Left lung (tissue), 4 donors: ENCODE measurements at regions not wholly inside any gene's neighbourhood (a gene's known extent, or its start where the extent isn't known, plus 50 kb on each side); places are given as distances from the start of the nearest gene placed in this dataset.

Source experiments
- ATAC-seq: fragments of 200-7000 bp; cut with Tn5 transposase; one replicate; pipeline ENCODE4 v1.9.1; 2020; ENCODE audit warnings: moderate library complexity
- DNase-seq, 4 donors: peaks; one replicate each; pipeline ENCODE4 v3.0.0-alpha.2; 2013 to 2020
- H3K27ac ChIP-seq, 2 donors: fragments of 200-600 bp; sonication (generic) in 1 of 2; one replicate each; pipeline versions ENCODE4 v1.5.0 to v1.8.0; 2020 to 2021
- H3K27me3 ChIP-seq, 2 donors: fragments of 200-600 bp; sonication (generic) in 1 of 2; one replicate each; pipeline versions ENCODE4 v1.5.0 to v1.8.0; 2020 to 2021
- H3K36me3 ChIP-seq, 2 donors: fragments of 200-600 bp; sonication (generic) in 1 of 2; one replicate each; pipeline versions ENCODE4 v1.5.0 to v1.8.0; 2020 to 2021
- H3K4me1 ChIP-seq, 2 donors: fragments of 200-600 bp; one replicate each; pipeline ENCODE4 v1.8.0; 2021
- H3K4me3 ChIP-seq, 2 donors: fragments of 200-600 bp; sonication (generic) in 1 of 2; one replicate each; pipeline versions ENCODE4 v1.5.0 to v1.8.0; 2020 to 2021; ENCODE audit warnings: mild to moderate bottlenecking in 1 of 2
- H3K9me3 ChIP-seq, 2 donors: fragments of 200-600 bp; sonication (generic) in 1 of 2; one replicate each; pipeline versions ENCODE4 v1.5.0 to v1.8.0; 2020 to 2021
- intact Hi-C, 2 donors: fragments of 100-400 bp; cut with DNase I; formaldehyde crosslinking; loops; one replicate each; pipeline versions ENCODE4 v1.11.2 to v1.14.2; 2022
- TF ChIP-seq, protein P1 (sequence below), 2 donors: fragments of 200-600 bp; sonication (generic) in 1 of 2; IDR thresholded peaks; one replicate each; pipeline versions ENCODE4 v1.5.0 to v1.8.0; 2021; ENCODE audit warnings: antibody characterized with exemption in 2 of 2
- donor health status: DM: no; HTN: yes; CAD: no.
- donor health status: DM: no; HTN: no; CAD: no.

DNA sequence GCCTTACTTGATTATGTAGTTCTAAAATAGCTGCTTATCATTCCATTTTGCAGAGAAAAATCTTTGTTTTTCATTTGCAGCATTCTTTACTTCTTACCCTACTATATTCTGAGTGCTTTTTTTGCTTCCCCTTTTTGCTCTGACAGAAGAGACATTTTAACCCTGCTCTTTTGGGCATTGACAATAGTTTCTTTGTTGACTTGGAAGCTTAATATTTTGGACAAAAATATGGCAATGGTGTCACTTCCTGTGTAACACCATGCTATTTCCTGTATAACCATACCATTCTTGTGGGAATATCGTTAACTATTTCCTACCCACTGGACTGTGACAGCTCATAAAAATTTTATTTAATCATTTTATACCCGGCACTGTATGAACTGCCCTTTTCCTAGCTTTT lies 747.1 kb downstream of the CDH8 start:
- no peaks in the 10 kb centered on the region for H3K4me1 ChIP-seq
- no peak overlapping the region for H3K27ac ChIP-seq
- TF ChIP-seq, protein P1, sequence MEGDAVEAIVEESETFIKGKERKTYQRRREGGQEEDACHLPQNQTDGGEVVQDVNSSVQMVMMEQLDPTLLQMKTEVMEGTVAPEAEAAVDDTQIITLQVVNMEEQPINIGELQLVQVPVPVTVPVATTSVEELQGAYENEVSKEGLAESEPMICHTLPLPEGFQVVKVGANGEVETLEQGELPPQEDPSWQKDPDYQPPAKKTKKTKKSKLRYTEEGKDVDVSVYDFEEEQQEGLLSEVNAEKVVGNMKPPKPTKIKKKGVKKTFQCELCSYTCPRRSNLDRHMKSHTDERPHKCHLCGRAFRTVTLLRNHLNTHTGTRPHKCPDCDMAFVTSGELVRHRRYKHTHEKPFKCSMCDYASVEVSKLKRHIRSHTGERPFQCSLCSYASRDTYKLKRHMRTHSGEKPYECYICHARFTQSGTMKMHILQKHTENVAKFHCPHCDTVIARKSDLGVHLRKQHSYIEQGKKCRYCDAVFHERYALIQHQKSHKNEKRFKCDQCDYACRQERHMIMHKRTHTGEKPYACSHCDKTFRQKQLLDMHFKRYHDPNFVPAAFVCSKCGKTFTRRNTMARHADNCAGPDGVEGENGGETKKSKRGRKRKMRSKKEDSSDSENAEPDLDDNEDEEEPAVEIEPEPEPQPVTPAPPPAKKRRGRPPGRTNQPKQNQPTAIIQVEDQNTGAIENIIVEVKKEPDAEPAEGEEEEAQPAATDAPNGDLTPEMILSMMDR (IDR thresholded peaks at IDR 0.05), result no peak
- intact Hi-C loops, result no loop called here
- DNase-seq (no peak), ATAC-seq (no peak)
- H3K9me3 ChIP-seq, result no peaks in the 10 kb centered on the region
- H3K27me3 ChIP-seq, result no peaks in the 10 kb centered on the region
- no peaks in the 10 kb centered on the region for H3K36me3 ChIP-seq
- no peak overlapping the region for H3K4me3 ChIP-seq

DNA sequence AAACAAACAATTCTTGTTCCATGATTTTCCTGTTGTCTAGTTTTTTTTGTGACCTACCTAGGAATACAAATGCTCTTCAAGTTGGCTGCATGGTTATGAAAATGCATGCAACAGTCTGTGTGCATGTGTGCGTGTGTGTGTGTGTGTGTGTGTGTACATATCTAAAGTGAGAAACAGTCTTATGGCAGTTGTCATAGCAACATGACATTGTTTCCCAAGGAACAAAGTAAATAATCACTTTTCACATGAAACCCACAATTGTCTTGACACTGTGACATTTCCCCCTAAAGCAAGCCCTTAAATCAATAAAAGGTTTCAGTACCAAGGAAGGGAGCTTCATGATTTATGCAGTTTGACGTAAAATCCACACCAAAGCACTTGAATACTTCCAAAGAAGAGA lies 758.4 kb downstream of the CDH8 start:
- peak in 1 of 4 donors; percentile 3 for DNase-seq
- intact Hi-C loops, result no loop called here
- Histone ChIP-seq H3K27me3 (no peaks in the 10 kb centered on the region), H3K27ac (no peak overlapping the region), H3K9me3 (no peaks in the 10 kb centered on the region), H3K4me3 (no peak overlapping the region), H3K4me1 (no peaks in the 10 kb centered on the region), H3K36me3 (no peaks in the 10 kb centered on the region)
- TF ChIP-seq, protein P1 (IDR thresholded peaks at IDR 0.05), result no peak
- no peak for ATAC-seq

DNA sequence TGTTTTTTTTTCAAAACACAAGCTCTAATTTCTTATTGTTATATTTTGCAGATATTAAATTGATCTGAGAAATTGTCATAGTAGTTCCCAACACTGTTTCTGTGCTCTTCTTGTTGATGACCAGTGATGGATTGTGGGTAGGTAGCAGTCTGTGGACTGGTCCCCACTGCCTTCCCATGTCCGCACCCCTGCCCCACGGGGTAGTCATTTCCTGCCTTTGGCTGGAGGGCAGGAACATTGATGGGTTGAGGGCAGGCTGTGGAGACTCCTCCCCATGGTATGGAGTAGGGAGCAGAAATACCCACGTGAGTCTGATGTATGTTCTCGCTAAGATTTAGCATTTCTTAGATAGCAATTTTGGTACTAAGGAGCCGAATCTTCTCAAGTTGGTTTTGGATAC lies 762.0 kb downstream of the CDH8 start:
- ATAC-seq (no peak), DNase-seq (no peak)
- no peaks in the 10 kb centered on the region for H3K36me3 ChIP-seq
- intact Hi-C loops, result no loop called here
- no peaks in the 10 kb centered on the region for H3K4me1 ChIP-seq
- no peaks in the 10 kb centered on the region for H3K27me3 ChIP-seq
- no peak overlapping the region for H3K4me3 ChIP-seq
- H3K27ac ChIP-seq, result no peak overlapping the region
- TF ChIP-seq, protein P1 (IDR thresholded peaks at IDR 0.05), result no peak
- no peaks in the 10 kb centered on the region for H3K9me3 ChIP-seq

DNA sequence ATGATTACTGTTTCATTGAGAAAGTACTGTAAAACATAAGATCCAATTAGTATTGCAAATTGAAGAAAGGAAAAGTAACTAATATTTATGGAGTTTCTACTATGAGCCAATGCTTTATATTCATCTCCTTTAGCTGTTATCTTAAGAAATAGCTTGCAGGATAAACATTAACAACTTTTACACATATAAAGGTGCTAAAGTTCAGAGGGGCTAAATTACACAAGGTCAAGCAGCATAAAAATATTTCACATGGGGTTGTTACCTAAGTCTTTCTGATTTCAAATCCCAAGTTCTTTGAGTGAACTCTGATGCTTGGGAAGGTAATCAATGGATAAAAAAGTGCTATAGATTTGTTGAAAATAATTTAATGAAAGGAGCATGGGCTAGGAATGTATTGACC lies 765.5 kb downstream of the CDH8 start:
- intact Hi-C loops, result no loop called here
- Histone ChIP-seq H3K9me3 (no peaks in the 10 kb centered on the region), H3K4me1 (no peaks in the 10 kb centered on the region), H3K4me3 (no peak overlapping the region), H3K27me3 (no peaks in the 10 kb centered on the region), H3K27ac (no peak overlapping the region), H3K36me3 (no peaks in the 10 kb centered on the region)
- ATAC-seq (no peak), DNase-seq (no peak)
- TF ChIP-seq, protein P1 (IDR thresholded peaks at IDR 0.05), result no peak

DNA sequence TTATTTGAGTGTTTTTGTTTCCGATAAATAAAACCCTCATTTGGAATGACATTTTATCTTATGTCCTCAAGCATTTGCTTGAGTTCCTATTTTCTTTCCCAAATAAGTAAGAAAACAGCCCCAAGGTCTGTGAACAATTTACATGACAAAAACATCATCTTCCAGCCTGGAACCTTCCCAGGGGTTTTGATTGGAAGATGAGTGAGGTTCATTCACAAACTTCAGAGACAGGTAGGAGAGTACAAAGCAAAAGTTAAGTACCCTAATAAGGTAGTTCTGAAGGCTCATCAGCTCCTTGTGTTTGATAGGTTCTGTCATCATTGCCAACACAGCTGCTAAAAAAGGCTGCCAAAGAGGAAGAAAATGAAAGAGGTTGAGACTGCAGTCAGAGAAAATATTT lies 772.8 kb downstream of the CDH8 start:
- H3K4me1 ChIP-seq, result no peaks in the 10 kb centered on the region
- ATAC-seq, result no peak
- TF ChIP-seq, protein P1 (IDR thresholded peaks at IDR 0.05), result no peak
- no peaks in the 10 kb centered on the region for H3K9me3 ChIP-seq
- H3K36me3 ChIP-seq, result no peaks in the 10 kb centered on the region
- intact Hi-C loops, result no loop called here
- DNase-seq, result no peak
- H3K4me3 ChIP-seq, result no peak overlapping the region
- H3K27me3 ChIP-seq, result no peaks in the 10 kb centered on the region
- no peak overlapping the region for H3K27ac ChIP-seq
